Liver (tissue), 8 donors: ENCODE measurements at regions not wholly inside any gene's neighbourhood (a gene's known extent, or its start where the extent isn't known, plus 50 kb on each side); places are given as distances from the start of the nearest gene placed in this dataset.

Experiments used
- DNase-seq: peaks from one replicate; pipeline ENCODE4 v3.0.0-alpha.2; 2017; ENCODE audit warnings: low spot score
- H3K27ac ChIP-seq, 2 donors: one replicate each; pipeline ENCODE4 v1.7.0; 2013; ENCODE audit warnings: inconsistent platforms in 2 of 2, low read length in 2 of 2, control low read depth in 1 of 2, low read depth in 1 of 2, mild to moderate bottlenecking in 1 of 2
- H3K27me3 ChIP-seq, 4 donors: one replicate each; pipeline versions ENCODE4 v1.6.1 to v1.7.0; 2013; ENCODE audit warnings: low read length in 3 of 4, inconsistent platforms in 1 of 4, mild to moderate bottlenecking in 1 of 4, moderate library complexity in 1 of 4; ENCODE audit not compliant: control insufficient read depth in 4 of 4, insufficient read depth in 4 of 4
- H3K36me3 ChIP-seq, 4 donors: one replicate each; pipeline versions ENCODE4 v1.6.1 to v1.7.0; 2013; ENCODE audit warnings: low read length in 3 of 4, mild to moderate bottlenecking in 3 of 4, low read depth in 1 of 4, moderate library complexity in 1 of 4; ENCODE audit not compliant: control insufficient read depth in 4 of 4, insufficient read depth in 3 of 4
- H3K4me1 ChIP-seq, 4 donors: one replicate each; pipeline versions ENCODE4 v1.6.1 to v1.7.0; 2013; ENCODE audit warnings: low read length in 3 of 4, mild to moderate bottlenecking in 3 of 4, moderate library complexity in 1 of 4; ENCODE audit not compliant: control insufficient read depth in 4 of 4, insufficient read depth in 4 of 4
- H3K4me3 ChIP-seq, 3 donors: one replicate each; pipeline versions ENCODE4 v1.6.1 to v1.7.0; 2013; ENCODE audit warnings: low read length in 3 of 3, control low read depth in 1 of 3, low read depth in 1 of 3, mild to moderate bottlenecking in 1 of 3
- H3K9ac ChIP-seq, 2 donors: one replicate each; pipeline ENCODE4 v1.7.0; 2013; ENCODE audit warnings: low read length in 2 of 2, mild to moderate bottlenecking in 2 of 2, moderate library complexity in 2 of 2, control low read depth in 1 of 2, low read depth in 1 of 2
- H3K9me3 ChIP-seq, 4 donors: one replicate each; pipeline versions ENCODE4 v1.6.1 to v1.7.0; 2013; ENCODE audit warnings: low read length in 3 of 4; ENCODE audit not compliant: control insufficient read depth in 4 of 4
- CTCF ChIP-seq: fragments of 150-350 bp; IDR thresholded peaks from 2 replicates; pipeline ENCODE4 v1.5.1; 2017; ENCODE audit warnings: improper control_type of control experiment, low read depth, low read length; ENCODE audit not compliant: missing input control
- EGR1 ChIP-seq, 2 donors: IDR thresholded peaks; 2 replicates each; pipeline ENCODE4 v1.6.1; 2016 to 2018; ENCODE audit warnings: antibody characterized with exemption in 2 of 2, low read depth in 2 of 2
- FOXA1 ChIP-seq: IDR thresholded peaks from 2 replicates; pipeline ENCODE4 v1.6.1; 2016; ENCODE audit warnings: antibody characterized with exemption
- FOXA2 ChIP-seq: IDR thresholded peaks from 2 replicates; pipeline ENCODE4 v1.6.1; 2016; ENCODE audit warnings: antibody characterized with exemption
- GABPA ChIP-seq, 2 donors: IDR thresholded peaks in 1 of 2; conservative IDR thresholded peaks in 1 of 2; 2 replicates each; pipeline ENCODE4 v1.6.1; 2016; ENCODE audit warnings: antibody characterized with exemption in 2 of 2, mild to moderate bottlenecking in 1 of 2, moderate library complexity in 1 of 2
- HNF4A ChIP-seq, 2 donors: conservative IDR thresholded peaks; 2 replicates each; pipeline ENCODE4 v1.6.1; 2016; ENCODE audit warnings: antibody characterized with exemption in 2 of 2, mild to moderate bottlenecking in 2 of 2
- HNF4G ChIP-seq: IDR thresholded peaks from 2 replicates; pipeline ENCODE4 v1.6.1; 2016; ENCODE audit warnings: antibody characterized with exemption
- JUND ChIP-seq, 2 donors: IDR thresholded peaks; 2 replicates each; pipeline ENCODE4 v1.6.1; 2016; ENCODE audit warnings: antibody characterized with exemption in 2 of 2
- NR2F2 ChIP-seq: IDR thresholded peaks from 2 replicates; pipeline ENCODE4 v1.6.1; 2016; ENCODE audit warnings: antibody characterized with exemption
- RAD21 ChIP-seq, 2 donors: IDR thresholded peaks; 2 replicates each; pipeline ENCODE4 v1.6.1; 2016; ENCODE audit warnings: antibody characterized with exemption in 2 of 2, mild to moderate bottlenecking in 2 of 2
- REST ChIP-seq: IDR thresholded peaks from 2 replicates; pipeline ENCODE4 v1.6.1; 2016; ENCODE audit warnings: antibody characterized with exemption, mild to moderate bottlenecking
- RXRA ChIP-seq, 2 donors: IDR thresholded peaks; 2 replicates each; pipeline ENCODE4 v1.6.1; 2017 to 2018; ENCODE audit warnings: antibody characterized with exemption in 2 of 2, mild to moderate bottlenecking in 1 of 2
- SP1 ChIP-seq: IDR thresholded peaks from 2 replicates; pipeline ENCODE4 v1.6.1; 2018; ENCODE audit warnings: antibody characterized with exemption, mild to moderate bottlenecking
- TAF1 ChIP-seq: conservative IDR thresholded peaks from 2 replicates; pipeline ENCODE4 v1.6.1; 2016; ENCODE audit warnings: antibody characterized with exemption, mild to moderate bottlenecking
- YY1 ChIP-seq: IDR thresholded peaks from 2 replicates; pipeline ENCODE4 v1.6.1; 2016; ENCODE audit warnings: antibody characterized with exemption, mild to moderate bottlenecking
- WGBS: extraction: QIAGEN DNeasy Blood & Tissue Kit; methylation state at CpG from one replicate; pipeline ENCODE4 v1.1.7; 2013; 5-methylcytosine and 5-hydroxymethylcytosine counted together
- TF ChIP-seq, protein P1 (sequence below): IDR thresholded peaks from 2 replicates; pipeline ENCODE4 v1.6.1; 2016; ENCODE audit warnings: antibody characterized with exemption
- TF ChIP-seq, protein P2 (sequence below): IDR thresholded peaks from 2 replicates; pipeline ENCODE4 v1.6.1; 2016; ENCODE audit warnings: antibody characterized with exemption
- TF ChIP-seq, protein P3 (sequence below): IDR thresholded peaks from 2 replicates; pipeline ENCODE4 v1.6.1; 2016; ENCODE audit warnings: antibody characterized with exemption
- donor health status: healthy.
- donor health status: healthy.
- donor health status: healthy.
- donor health status: healthy.
- donor health status: healthy.

DNA sequence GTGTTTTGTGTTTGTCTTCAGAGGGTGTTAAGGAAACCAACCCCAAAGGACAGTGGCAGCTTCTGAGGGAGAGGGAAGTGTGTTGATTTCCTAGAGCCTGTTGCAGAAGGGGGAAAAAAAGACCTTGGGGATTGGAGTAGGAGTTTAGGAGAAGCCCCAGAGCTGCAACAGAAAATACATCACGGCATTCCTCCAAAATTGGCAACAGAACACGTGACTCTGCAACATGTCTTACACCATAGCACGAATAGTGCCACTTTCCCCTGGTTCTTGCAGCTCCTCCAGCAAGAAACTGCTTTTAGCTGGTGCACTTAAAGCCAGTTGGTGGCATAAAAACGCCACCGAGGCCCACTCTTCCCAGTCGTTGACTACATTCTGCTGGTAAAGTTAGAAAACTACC is 473.0 kb downstream of the CD83 start:
- Histone ChIP-seq H3K4me3 (no peak overlapping the region), H3K9ac (no peak overlapping the region), H3K36me3 (no peaks in the 10 kb centered on the region), H3K27me3 (no peaks in the 10 kb centered on the region), H3K4me1 (no peaks in the 10 kb centered on the region), H3K27ac (no peak overlapping the region), H3K9me3 (no peaks in the 10 kb centered on the region)
- WGBS: 59% methylated on average over 6 of the region's 6 CpGs
- TF ChIP-seq NR2F2 (no peak), GABPA (IDR thresholded peaks at IDR 0.05 in 1 of 2, conservative IDR thresholded peaks at IDR 0.05 in 1 of 2) (no peak), HNF4A (conservative IDR thresholded peaks at IDR 0.05) (no peak), TAF1 (no peak), EGR1 (IDR thresholded peaks at IDR 0.05; ENCODE audit: low read depth in 2 of 2) (no peak)
- no peak for DNase-seq

DNA sequence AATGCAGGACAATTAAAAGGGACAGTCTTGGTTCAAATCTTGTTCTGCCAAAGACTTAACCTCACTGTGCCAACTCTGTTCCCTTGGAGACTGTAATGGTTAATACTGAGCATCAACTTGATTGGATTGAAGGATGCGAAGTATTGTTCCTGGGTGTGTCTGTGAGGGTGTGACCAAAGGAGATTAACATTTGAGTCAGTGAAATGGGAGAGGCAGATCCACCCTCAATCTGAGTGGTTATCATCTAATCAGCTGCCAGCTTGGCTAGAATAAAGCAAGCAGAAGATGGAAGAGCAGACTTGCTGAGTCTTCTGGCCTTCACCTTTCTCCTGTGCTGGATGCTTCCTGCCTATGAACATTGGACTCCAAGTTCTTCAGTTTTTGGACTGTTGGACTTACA is 474.4 kb downstream of the CD83 start:
- Histone ChIP-seq H3K4me1 (no peaks in the 10 kb centered on the region), H3K27ac (no peak overlapping the region), H3K9me3 (no peaks in the 10 kb centered on the region), H3K36me3 (no peaks in the 10 kb centered on the region), H3K9ac (no peak overlapping the region), H3K4me3 (no peak overlapping the region), H3K27me3 (no peaks in the 10 kb centered on the region)
- DNase-seq: no peak
- WGBS: 92% methylated on average over 1 of the region's 1 CpG
- no peak for TF ChIP-seq SP1
- TF ChIP-seq FOXA1: no peak
- TF ChIP-seq, protein P1, sequence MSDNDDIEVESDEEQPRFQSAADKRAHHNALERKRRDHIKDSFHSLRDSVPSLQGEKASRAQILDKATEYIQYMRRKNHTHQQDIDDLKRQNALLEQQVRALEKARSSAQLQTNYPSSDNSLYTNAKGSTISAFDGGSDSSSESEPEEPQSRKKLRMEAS: no peak
- TF ChIP-seq CTCF: no peak
- TF ChIP-seq RAD21 (IDR thresholded peaks at IDR 0.05): no peak
- no peak for TF ChIP-seq NR2F2
- no peak for TF ChIP-seq JUND (IDR thresholded peaks at IDR 0.05)
- TF ChIP-seq YY1: no peak
- TF ChIP-seq, protein P2, sequence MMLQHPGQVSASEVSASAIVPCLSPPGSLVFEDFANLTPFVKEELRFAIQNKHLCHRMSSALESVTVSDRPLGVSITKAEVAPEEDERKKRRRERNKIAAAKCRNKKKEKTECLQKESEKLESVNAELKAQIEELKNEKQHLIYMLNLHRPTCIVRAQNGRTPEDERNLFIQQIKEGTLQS: no peak
- no peak for TF ChIP-seq HNF4A (conservative IDR thresholded peaks at IDR 0.05)
- TF ChIP-seq RXRA (IDR thresholded peaks at IDR 0.05): no peak
- no peak for TF ChIP-seq FOXA2
- TF ChIP-seq TAF1: no peak
- no peak for TF ChIP-seq GABPA (IDR thresholded peaks at IDR 0.05 in 1 of 2, conservative IDR thresholded peaks at IDR 0.05 in 1 of 2)
- no peak for TF ChIP-seq REST
- TF ChIP-seq, protein P3, sequence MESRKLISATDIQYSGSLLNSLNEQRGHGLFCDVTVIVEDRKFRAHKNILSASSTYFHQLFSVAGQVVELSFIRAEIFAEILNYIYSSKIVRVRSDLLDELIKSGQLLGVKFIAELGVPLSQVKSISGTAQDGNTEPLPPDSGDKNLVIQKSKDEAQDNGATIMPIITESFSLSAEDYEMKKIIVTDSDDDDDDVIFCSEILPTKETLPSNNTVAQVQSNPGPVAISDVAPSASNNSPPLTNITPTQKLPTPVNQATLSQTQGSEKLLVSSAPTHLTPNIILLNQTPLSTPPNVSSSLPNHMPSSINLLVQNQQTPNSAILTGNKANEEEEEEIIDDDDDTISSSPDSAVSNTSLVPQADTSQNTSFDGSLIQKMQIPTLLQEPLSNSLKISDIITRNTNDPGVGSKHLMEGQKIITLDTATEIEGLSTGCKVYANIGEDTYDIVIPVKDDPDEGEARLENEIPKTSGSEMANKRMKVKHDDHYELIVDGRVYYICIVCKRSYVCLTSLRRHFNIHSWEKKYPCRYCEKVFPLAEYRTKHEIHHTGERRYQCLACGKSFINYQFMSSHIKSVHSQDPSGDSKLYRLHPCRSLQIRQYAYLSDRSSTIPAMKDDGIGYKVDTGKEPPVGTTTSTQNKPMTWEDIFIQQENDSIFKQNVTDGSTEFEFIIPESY: no peak
- no peak for TF ChIP-seq EGR1 (IDR thresholded peaks at IDR 0.05; ENCODE audit: low read depth in 2 of 2)
- no peak for TF ChIP-seq HNF4G
